HG02840 (cell line): ENCODE measurements at regions not wholly inside any gene's neighbourhood (a gene's known extent, or its start where the extent isn't known, plus 50 kb on each side); places are given as distances from the start of the nearest gene placed in this dataset.

Source experiments
- ATAC-seq: cut with Tn5 transposase; IDR thresholded peaks from one replicate; pipeline ENCODE4 v1.9.1; 2021; ENCODE audit warnings: mild to moderate bottlenecking, moderate library complexity, moderate number of reproducible peaks; ENCODE audit not compliant: unreplicated experiment, low FRiP score

GRCh38 chr10:125555267-125555666, 127.7 kb downstream of the TEX36 start:
- ATAC-seq, result no peak

DNA sequence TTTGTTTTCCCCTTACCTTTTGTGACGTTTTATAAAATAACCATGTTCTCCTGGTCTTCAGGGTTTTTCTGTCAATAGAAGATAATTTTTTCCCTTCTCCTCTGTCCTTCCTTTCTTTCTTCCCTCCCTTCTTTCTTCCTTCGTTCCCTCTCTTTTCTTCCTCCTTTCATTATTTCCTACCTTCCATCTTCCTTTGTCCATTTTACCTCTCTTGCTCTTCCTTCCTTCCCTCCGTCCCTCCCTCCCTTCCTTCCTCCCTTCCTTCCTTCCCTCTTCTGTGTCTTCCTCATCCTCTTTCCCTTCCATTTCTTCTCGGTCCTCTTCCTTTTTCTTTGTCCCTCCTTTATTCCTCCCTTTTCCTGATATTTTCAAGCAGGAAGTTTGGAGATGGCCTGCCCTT, 128.2 kb downstream of the TEX36 start:
- ATAC-seq, result no peak

DNA sequence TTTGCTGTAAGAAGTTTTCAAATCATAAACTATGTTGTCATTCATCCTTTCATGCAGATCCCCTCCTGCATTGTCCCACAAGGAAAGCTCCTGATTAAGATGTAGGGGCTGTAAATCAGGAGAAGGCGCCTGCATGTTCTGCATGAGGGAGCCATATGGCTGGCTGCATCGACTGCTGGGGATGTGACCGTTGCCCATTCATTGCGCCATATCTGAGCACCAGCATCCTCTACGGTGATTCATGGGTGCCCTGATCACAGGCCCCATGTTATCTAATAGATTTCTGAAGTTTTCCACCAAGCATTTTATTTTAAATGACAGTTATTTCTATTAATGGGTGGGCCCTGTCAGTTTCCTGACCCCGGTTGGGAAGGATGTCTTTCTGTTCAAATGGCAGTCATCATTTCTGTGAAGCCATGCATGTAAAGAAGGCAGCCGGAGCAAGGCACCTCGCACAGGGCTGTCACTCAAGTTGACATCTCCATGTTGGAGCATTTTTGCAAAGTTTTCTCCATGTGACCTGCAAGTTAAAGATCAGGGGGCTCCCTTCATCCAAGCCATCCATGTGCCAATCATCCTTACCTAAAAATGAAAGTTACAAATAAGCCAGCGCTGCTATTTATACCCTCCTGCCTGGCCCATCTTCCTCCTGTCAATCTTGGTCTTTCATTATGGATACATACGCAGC, 128.8 kb downstream of the TEX36 start:
- ATAC-seq, result no peak

- ATAC-seq, result no peak
These were observed 129.9 kb downstream of the TEX36 start for GRCh38 chr10:125553091-125553490.

DNA sequence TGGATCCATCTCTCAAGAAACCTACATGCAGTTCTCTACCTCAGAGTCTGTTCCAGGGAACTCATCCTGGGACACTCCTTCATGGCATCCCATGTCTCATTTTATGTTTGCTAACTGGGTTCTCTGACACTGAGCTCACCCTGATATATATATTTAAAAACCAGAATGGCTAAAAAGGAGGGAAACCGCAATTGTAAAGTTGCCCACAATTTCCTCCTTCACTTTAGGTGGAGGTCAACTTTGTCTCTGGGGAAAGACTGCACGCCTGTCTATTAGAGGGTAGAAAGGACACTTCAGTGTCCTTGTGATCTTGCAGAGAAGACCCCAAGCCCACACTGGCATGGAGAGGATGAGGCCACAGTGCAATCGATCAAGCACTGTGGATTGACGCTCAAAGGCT, 131.7 kb downstream of the TEX36 start:
- ATAC-seq, result no peak

DNA sequence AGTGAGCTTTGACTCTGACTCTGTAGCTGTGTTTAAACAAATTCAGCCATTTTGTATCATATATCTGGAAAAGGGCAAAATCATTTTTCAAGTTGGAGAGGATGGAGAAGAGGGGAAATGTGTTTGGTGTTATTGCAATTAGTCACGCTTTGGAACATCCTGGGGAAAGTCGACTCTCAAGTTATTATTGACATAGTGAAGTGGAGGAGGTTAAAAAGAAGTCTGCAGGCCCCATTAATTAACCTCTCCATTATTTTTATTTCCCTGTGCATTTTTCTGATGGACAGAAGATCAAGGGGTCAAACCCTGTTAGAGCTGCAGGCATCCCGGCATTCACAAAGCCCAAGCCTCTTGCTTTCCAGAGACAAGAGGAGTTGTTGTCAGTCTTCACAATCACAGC, 132.6 kb downstream of the TEX36 start:
- no peak for ATAC-seq

DNA sequence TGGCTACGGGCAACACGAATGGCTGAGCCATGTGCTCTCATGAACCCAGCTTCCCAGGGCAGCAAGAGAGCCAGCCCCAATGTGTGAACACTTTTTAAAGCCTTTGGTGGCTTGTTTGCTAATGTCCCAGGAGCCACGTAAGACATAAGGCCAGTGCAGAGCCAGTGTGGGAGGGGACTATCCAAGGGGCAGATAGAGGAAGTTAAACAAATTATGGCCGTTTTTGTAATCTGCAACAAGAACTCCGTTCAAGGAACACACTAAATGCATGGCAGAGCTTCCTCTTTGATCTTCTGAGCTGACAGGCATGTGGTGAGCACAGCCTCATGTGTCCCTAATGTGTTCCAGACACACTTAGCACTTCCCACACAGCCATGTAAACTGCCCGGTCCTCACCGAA, 133.3 kb downstream of the TEX36 start:
- ATAC-seq, result no peak

DNA sequence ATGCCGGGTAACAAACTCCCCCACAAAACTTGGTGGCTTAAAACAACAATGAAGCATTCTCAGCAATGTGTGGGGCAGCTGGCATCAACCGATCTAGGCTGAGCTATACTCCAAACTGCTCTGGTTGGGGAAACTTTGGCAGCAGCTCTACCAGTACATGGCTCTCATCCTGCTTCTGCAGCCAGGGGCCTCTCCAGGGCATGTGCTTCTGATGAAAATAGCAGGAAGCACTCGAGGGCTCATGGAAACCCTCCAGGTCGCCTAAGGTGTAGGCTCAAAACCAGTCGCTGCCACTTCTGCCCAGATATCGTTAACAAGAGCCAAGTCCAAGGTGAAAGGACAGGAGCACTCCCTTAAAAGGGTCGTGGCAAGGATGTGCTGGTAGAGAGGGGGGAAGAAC, 134.1 kb downstream of the TEX36 start:
- no peak for ATAC-seq

- ATAC-seq, result no peak
These were observed 134.6 kb downstream of the TEX36 start for GRCh38 chr10:125548356-125548755.

GRCh38 chr10:125547010-125547650, 135.8 kb downstream of the TEX36 start:
- ATAC-seq, result no peak

DNA sequence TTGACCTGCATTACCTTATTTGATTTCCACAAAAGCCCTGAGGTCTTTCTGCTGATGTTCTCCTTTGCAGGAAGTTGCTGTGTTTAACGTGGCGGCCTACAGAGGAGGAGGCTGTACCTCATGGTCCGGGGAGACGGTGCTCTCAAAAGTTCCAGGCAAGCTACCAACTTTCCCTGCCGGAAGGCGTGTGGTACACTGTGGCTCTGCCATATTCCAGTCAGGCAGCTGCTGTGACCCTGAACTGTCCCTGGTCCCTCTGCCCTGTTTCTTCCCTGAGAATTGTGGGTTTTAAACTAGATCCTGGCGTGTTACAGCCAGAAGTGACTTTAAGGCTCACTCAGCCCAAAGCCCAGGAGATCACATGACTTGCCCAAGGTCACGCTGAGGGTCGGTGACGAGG, 139.2 kb downstream of the TEX36 start:
- no peak for ATAC-seq

GRCh38 chr10:125538947-125539731, 143.8 kb downstream of the TEX36 start:
- no peak for ATAC-seq

DNA sequence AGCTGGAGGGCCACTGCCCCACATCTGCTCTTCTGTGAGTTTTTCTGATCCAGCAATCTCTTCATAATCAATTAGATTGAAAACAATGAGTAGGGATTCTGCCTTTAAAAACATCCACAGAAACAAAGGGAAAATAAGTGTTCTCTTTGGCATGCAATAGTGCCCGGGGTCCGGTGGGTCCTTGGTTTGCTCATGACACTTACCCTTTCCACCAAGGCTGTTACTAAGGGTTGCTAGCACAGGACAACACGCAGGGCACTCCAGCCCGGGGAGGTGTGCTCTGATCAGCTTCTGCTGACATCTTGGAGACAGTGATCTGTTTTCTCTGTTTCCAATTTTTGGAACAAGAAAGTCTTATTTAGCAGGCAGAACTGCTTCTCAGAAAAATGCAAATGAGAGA, 146.7 kb downstream of the TEX36 start:
- ATAC-seq, result no peak

DNA sequence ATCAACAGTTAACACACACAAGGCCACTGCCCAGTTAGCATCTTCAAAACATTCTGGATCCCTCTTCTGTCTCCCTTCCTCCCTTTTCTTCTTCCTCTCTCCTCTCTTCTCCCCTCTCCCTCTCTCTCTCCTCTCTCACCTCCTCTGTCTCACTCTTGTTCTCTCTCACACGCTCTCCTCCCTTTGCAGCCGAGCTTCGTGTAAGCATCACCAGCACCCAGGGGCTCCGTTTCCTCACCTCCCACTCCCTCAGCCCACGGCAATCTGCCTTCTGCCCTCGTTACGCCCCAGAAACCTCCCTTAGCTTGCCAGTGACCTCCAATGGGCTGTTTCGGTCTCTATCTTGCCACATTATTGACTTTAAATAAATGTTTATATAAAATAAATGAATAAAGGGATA, 147.4 kb downstream of the TEX36 start:
- no peak for ATAC-seq

GRCh38 chr10:125534515-125534914, 148.4 kb downstream of the TEX36 start:
- ATAC-seq, result no peak

- no peak for ATAC-seq
These were observed 149.1 kb downstream of the TEX36 start for GRCh38 chr10:125533866-125534265.

- ATAC-seq, result no peak
These were observed 151.5 kb downstream of the TEX36 start for GRCh38 chr10:125531465-125531864.

GRCh38 chr10:125523347-125523746, 159.6 kb downstream of the TEX36 start:
- no peak for ATAC-seq

- ATAC-seq, result no peak
These were observed 161.0 kb downstream of the TEX36 start for GRCh38 chr10:125521721-125522680.

- ATAC-seq, result no peak
These were observed 162.0 kb downstream of the TEX36 start for GRCh38 chr10:125520968-125521367.
